ENCODE measurements at regions not wholly inside any gene's neighbourhood (a gene's known extent, or its start where the extent isn't known, plus 50 kb on each side); places are given as distances from the start of the nearest gene placed in this dataset.

GRCh38 chr9:28951945-28952344, 1378.7 kb upstream of the C9orf72 start:
- TF ChIP-seq CTCF (IDR thresholded peaks at IDR 0.05) (peak; percentile 20; the same call in 1 of the 2 replicates), POLR2AphosphoS5 (IDR thresholded peaks at IDR 0.05; ENCODE audit: low read depth, low read length) (no peak), SIN3A (IDR thresholded peaks at IDR 0.05; ENCODE audit: borderline replicate concordance, insufficient read depth, low read depth, low read length) (no peak)
